HuH-7.5 (cell line): ENCODE measurements at regions not wholly inside any gene's neighbourhood (a gene's known extent, or its start where the extent isn't known, plus 50 kb on each side); places are given as distances from the start of the nearest gene placed in this dataset.
"Not testable (repeated sequence)": the region's sequence is repeated elsewhere in the genome, so short reads cannot be mapped to it uniquely, and the experiment has no call there.

Experiments
- DNase-seq: peaks from one replicate; pipeline ENCODE4 v3.0.0; 2011; ENCODE audit warnings: low spot score

GRCh38 chr1:242735323-242735722, 210.8 kb upstream of the PLD5 start:
- no peak for DNase-seq

GRCh38 chr1:242731446-242731845, 206.9 kb upstream of the PLD5 start:
- no peak for DNase-seq

- no peak for DNase-seq
Observed at GRCh38 chr1:242728696-242729095, 204.2 kb upstream of the PLD5 start.

- DNase-seq: no peak
Observed at GRCh38 chr1:242723044-242723716, 198.7 kb upstream of the PLD5 start.

- DNase-seq: no peak
Observed at GRCh38 chr1:242718967-242719366, 194.5 kb upstream of the PLD5 start.

GRCh38 chr1:242712248-242712647, 187.8 kb upstream of the PLD5 start:
- DNase-seq: no peak

- DNase-seq: no peak
Observed at GRCh38 chr1:242710847-242711246, 186.3 kb upstream of the PLD5 start.

GRCh38 chr1:242710286-242710685, 185.8 kb upstream of the PLD5 start:
- no peak for DNase-seq

- DNase-seq: no peak
Observed at GRCh38 chr1:242703467-242703866, 179.0 kb upstream of the PLD5 start.

GRCh38 chr1:242692988-242693387, 168.5 kb upstream of the PLD5 start:
- DNase-seq: no peak

GRCh38 chr1:242691610-242691945, 167.1 kb upstream of the PLD5 start:
- DNase-seq: no peak

- no peak for DNase-seq
Observed at GRCh38 chr1:242690849-242691609, 166.5 kb upstream of the PLD5 start.

GRCh38 chr1:242689378-242689777, 164.9 kb upstream of the PLD5 start:
- DNase-seq: no peak

- DNase-seq: no peak
Observed at GRCh38 chr1:242674951-242675645, 150.6 kb upstream of the PLD5 start.

- no peak for DNase-seq
Observed at GRCh38 chr1:242673652-242674051, 149.2 kb upstream of the PLD5 start.

- DNase-seq: not testable (repeated sequence)
Observed at GRCh38 chr1:242673165-242673564, 148.7 kb upstream of the PLD5 start.

- DNase-seq: no peak
Observed at GRCh38 chr1:242670019-242670418, 145.5 kb upstream of the PLD5 start.

- no peak for DNase-seq
Observed at GRCh38 chr1:242662886-242663285, 138.4 kb upstream of the PLD5 start.

- DNase-seq: not testable (repeated sequence)
Observed at GRCh38 chr1:242653772-242654171, 129.3 kb upstream of the PLD5 start.

GRCh38 chr1:242651817-242652216, 127.3 kb upstream of the PLD5 start:
- no peak for DNase-seq

- DNase-seq: no peak
Observed at GRCh38 chr1:242641461-242641860, 117.0 kb upstream of the PLD5 start.

GRCh38 chr1:242639104-242639503, 114.6 kb upstream of the PLD5 start:
- DNase-seq: no peak

- no peak for DNase-seq
Observed at GRCh38 chr1:242634732-242635131, 110.2 kb upstream of the PLD5 start.
